Testis (tissue), 2 donors: ENCODE measurements at regions not wholly inside any gene's neighbourhood (a gene's known extent, or its start where the extent isn't known, plus 50 kb on each side); places are given as distances from the start of the nearest gene placed in this dataset.

Experiments
- CTCF ChIP-seq, 3 experiments: fragments of 450-650 bp in 2 of 3; fragments of 200-600 bp in 1 of 3; sonication (generic) in 1 of 3; IDR thresholded peaks; one replicate each; pipeline ENCODE4 v1.5.1; 2016 to 2019; ENCODE audit warnings: antibody characterized with exemption in 3 of 3, mild to moderate bottlenecking in 2 of 3, moderate library complexity in 1 of 3
- POLR2A ChIP-seq: fragments of 450-650 bp; IDR thresholded peaks from one replicate; pipeline ENCODE4 v1.6.1; 2017; ENCODE audit warnings: antibody characterized with exemption, mild to moderate bottlenecking, moderate library complexity

- no peak for TF ChIP-seq CTCF (IDR thresholded peaks at IDR 0.05)
- no peak for TF ChIP-seq POLR2A
These were observed 144.3 kb upstream of the PFN2 start for GRCh38 chr3:150114873-150115540.
